Erythroblast (primary cell): ENCODE measurements at regions not wholly inside any gene's neighbourhood (a gene's known extent, or its start where the extent isn't known, plus 50 kb on each side); places are given as distances from the start of the nearest gene placed in this dataset.

ENCODE experiments used
- GATA1 ChIP-seq: IDR thresholded peaks from 2 replicates; pipeline ENCODE4 v1.6.1; 2011; ENCODE audit warnings: low read depth, mild to moderate bottlenecking, control low read depth, low read length, moderate library complexity
- POLR2A ChIP-seq: IDR thresholded peaks from 2 replicates; pipeline ENCODE4 v1.6.1; 2011; ENCODE audit warnings: mild to moderate bottlenecking, low read length

- no peak for TF ChIP-seq POLR2A
- TF ChIP-seq GATA1: no peak
Measured at GRCh38 chr14:21768116-21768874, 94.7 kb upstream of the OR4E1 start.
